ENCODE measurements at regions not wholly inside any gene's neighbourhood (a gene's known extent, or its start where the extent isn't known, plus 50 kb on each side); places are given as distances from the start of the nearest gene placed in this dataset.

- TF ChIP-seq ARID4B (CRISPR knock-in tag; IDR thresholded peaks at IDR 0.05; ENCODE audit: borderline replicate concordance): no peak
These were observed 407.9 kb upstream of the RGMA start (continued) for GRCh38 chr15:93496888-93497287.

DNA sequence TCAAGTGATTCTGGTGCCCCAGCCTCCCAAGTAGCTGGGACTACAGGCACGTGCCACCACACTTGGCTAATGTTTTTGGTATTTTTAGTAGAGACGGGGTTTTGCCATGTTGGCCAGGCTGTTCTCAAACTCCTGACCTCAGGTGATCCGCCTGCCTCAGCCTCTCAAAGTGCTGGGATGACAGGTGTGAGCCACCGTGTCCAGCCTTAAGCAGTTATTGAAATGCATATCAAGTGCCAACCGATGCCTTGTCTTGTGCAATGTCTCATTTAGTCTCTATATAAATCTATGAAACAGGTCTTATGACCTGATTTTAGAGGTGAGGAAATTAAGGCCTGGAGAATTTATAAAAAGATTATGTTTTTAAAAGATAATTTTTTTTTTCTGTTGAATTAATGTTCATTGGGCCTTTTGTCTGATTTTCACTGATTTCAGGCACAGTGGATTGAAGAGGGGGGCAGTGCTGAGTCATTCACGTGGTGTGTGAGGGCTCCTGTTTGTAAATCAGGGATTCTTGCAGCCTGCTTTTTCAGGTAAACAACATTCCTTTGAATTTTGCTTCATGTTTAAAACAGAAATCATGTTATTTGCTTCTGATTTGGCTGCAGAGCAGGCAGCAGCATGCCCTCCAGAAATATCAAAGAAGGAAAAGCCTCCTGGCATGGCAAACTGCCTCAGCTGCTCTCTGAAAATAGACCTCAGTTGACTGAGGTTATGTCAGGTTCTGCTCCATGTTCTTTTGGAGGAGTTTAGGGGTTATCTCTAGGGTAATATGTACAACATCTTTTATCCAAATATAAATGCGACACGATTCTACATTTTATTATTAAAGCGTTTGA lies 407.0 kb upstream of the RGMA start:
- ATAC-seq (peak; percentile 71), DNase-seq (ENCODE audit: low spot score) (no peak)
- CTCF ChIA-PET: interaction anchor here (0.7 to 1.2 kb wide), 3 partner anchors 97 to 315 kb away, joined by 3 read pairs; no protein-coding TSS in a partner anchor
- Mint-ChIP-seq H3K36me3 (no peaks in the 10 kb centered on the region), H3K4me1 (peaks cover 17% of the 10 kb centered on the region), H3K4me3 (no peak overlapping the region), H3K27ac (no peak overlapping the region), H3K27me3 (ENCODE audit: low read depth) (no peaks in the 10 kb centered on the region), H3K9me3 (no peaks in the 10 kb centered on the region)
- POLR2A ChIA-PET: no interaction called here
- no peak for TF ChIP-seq TEAD4 (CRISPR knock-in tag; IDR thresholded peaks at IDR 0.05)
- TF ChIP-seq USF2 (CRISPR knock-in tag; IDR thresholded peaks at IDR 0.05): 0 out of 2 replicates have a peak, but pooled peaks have one; percentile 21

DNA sequence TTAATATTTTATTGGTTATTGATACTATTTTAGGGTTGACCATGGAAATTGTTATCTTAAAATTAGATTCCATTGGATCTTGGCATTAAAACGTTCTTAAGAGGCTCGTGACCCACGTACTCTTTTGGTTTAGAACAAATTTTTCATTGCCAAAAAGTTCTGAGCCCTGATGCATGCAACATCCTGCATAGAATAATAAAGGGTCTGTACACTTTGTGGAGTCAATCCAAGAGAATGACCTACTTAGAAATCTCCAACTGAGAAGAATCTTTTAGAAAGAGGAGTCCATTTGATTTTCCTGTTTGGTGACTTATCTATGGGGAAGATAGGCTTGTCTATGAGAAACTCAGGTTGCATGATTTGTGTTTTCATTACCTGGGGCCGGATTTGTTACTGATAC lies 404.2 kb upstream of the RGMA start:
- H3K4me3 Mint-ChIP-seq: no peak overlapping the region
- H3K4me1 Mint-ChIP-seq: peaks cover 27% of the 10 kb centered on the region
- peaks cover 3% of the 10 kb centered on the region; the same call in 1 of the 2 replicates for H3K9me3 Mint-ChIP-seq
- no peak for ATAC-seq
- no peak overlapping the region for H3K27ac Mint-ChIP-seq
- ChIA-PET POLR2A (no interaction called here), CTCF (no interaction called here)
- DNase-seq (ENCODE audit: low spot score): no peak
- H3K27me3 Mint-ChIP-seq (ENCODE audit: low read depth): no peaks in the 10 kb centered on the region; the same call in 1 of the 2 replicates
- no peaks in the 10 kb centered on the region for H3K36me3 Mint-ChIP-seq
- TF ChIP-seq JUN (CRISPR knock-in tag; IDR thresholded peaks at IDR 0.05): no peak
- TF ChIP-seq MXD4 (CRISPR knock-in tag; IDR thresholded peaks at IDR 0.05; ENCODE audit: borderline replicate concordance): no peak
- TF ChIP-seq STAT6 (CRISPR knock-in tag; conservative IDR thresholded peaks at IDR 0.05; ENCODE audit: low read depth): no peak
- TF ChIP-seq AR (CRISPR knock-in tag; IDR thresholded peaks at IDR 0.05): no peak
- TF ChIP-seq ZNF396 (CRISPR knock-in tag; IDR thresholded peaks at IDR 0.05; ENCODE audit: borderline replicate concordance): no peak
- no peak for TF ChIP-seq CBFB (CRISPR knock-in tag; IDR thresholded peaks at IDR 0.05; ENCODE audit: low read depth)
- TF ChIP-seq TEAD1 (CRISPR knock-in tag; IDR thresholded peaks at IDR 0.05): no peak
- no peak for TF ChIP-seq ATF2 (CRISPR knock-in tag; IDR thresholded peaks at IDR 0.05; ENCODE audit: borderline replicate concordance, low read depth)
- TF ChIP-seq, protein P1, sequence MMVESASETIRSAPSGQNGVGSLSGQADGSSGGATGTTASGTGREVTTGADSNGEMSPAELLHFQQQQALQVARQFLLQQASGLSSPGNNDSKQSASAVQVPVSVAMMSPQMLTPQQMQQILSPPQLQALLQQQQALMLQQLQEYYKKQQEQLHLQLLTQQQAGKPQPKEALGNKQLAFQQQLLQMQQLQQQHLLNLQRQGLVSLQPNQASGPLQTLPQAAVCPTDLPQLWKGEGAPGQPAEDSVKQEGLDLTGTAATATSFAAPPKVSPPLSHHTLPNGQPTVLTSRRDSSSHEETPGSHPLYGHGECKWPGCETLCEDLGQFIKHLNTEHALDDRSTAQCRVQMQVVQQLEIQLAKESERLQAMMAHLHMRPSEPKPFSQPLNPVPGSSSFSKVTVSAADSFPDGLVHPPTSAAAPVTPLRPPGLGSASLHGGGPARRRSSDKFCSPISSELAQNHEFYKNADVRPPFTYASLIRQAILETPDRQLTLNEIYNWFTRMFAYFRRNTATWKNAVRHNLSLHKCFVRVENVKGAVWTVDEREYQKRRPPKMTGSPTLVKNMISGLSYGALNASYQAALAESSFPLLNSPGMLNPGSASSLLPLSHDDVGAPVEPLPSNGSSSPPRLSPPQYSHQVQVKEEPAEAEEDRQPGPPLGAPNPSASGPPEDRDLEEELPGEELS (CRISPR knock-in tag; IDR thresholded peaks at IDR 0.05): no peak
- no peak for TF ChIP-seq NFATC4 (CRISPR knock-in tag; IDR thresholded peaks at IDR 0.05)
- TF ChIP-seq USF2 (CRISPR knock-in tag; IDR thresholded peaks at IDR 0.05): no peak
- TF ChIP-seq TP53 (CRISPR knock-in tag; IDR thresholded peaks at IDR 0.05): no peak
- TF ChIP-seq MAX (CRISPR knock-in tag; IDR thresholded peaks at IDR 0.05): no peak
